Suprapubic skin (tissue), 3 donors: ENCODE measurements at regions not wholly inside any gene's neighbourhood (a gene's known extent, or its start where the extent isn't known, plus 50 kb on each side); places are given as distances from the start of the nearest gene placed in this dataset.

Experiments used
- CTCF ChIP-seq, 2 donors: fragments of 200-600 bp in 1 of 2; fragments of 450-650 bp in 1 of 2; sonication (generic) in 1 of 2; IDR thresholded peaks; one replicate each; pipeline ENCODE4 v1.5.1; 2016 to 2019; ENCODE audit warnings: antibody characterized with exemption in 2 of 2, mild to moderate bottlenecking in 1 of 2, moderate library complexity in 1 of 2
- EP300 ChIP-seq: sonication (generic); formaldehyde crosslinking; IDR thresholded peaks from one replicate; pipeline ENCODE4 v1.6.1; 2017; ENCODE audit warnings: antibody characterized with exemption

- no peak for TF ChIP-seq CTCF (IDR thresholded peaks at IDR 0.05)
- TF ChIP-seq EP300, result no peak
These were observed 106.1 kb upstream of the FGF10 start for GRCh38 chr5:44495280-44495679.
